MV-4-11 (cell line): ENCODE measurements at regions not wholly inside any gene's neighbourhood (a gene's known extent, or its start where the extent isn't known, plus 50 kb on each side); places are given as distances from the start of the nearest gene placed in this dataset.

ENCODE experiments used
- DNase-seq: peaks from one replicate; lab custom pipeline; 2025; lab: John Stamatoyannopoulos, UW

DNA sequence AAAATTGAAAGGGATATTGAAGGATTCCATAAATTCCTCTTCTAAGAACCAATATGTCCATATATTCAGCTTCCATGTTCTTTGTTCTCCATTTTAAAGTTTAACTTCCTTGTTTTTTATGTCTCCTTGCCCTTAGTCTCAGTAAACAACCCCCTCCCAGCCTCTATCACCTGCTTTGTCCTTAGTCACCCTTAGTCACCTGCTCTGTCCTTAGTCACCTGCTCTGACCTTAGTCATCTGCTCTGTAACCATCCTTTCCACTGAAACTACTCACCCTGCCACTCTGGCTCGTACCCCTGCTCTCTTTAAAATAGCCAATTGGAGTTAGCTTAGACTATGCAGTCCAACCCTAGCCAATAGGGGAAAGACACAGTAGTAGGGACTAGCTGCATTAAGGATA is 136.2 kb upstream of the TMEM106B start:
- no peak for DNase-seq

DNA sequence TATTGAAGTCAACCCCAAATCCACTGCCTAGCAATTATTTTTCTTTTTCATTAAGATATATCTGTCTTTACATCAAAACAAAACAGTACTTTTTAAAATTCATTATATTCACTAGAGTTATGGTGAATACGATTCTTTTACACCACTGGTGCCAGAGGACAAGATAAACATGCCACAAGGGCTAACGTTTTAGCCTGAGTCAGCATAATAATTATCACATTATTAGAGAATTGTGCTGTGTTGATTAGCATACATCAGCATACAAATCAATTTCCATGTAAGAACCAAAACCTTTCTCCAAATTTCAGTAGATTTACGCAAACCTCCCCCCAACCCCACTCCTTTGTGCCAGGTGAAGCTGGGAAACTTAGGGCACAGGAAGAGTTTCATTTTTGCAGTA is 131.1 kb upstream of the TMEM106B start:
- DNase-seq = no peak

DNA sequence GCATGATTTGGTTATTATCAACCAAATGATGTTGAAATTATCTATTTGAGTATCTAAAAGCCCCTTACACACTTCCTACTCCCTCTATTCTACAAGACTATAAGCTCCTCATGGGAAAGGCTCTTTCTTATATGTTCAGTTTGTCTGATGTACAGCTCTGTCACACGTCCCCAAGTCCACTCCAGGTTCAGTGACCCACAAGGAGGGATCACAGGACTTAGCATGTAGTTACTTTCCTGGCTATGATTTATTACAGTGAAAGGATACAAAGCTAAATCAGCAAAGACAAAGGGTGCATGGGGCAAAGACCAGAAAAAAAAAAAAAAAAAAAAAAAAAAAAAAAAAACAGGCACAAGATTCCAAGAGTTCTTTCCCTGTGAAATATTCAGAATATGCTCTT is 125.6 kb upstream of the TMEM106B start:
- DNase-seq = no peak

DNA sequence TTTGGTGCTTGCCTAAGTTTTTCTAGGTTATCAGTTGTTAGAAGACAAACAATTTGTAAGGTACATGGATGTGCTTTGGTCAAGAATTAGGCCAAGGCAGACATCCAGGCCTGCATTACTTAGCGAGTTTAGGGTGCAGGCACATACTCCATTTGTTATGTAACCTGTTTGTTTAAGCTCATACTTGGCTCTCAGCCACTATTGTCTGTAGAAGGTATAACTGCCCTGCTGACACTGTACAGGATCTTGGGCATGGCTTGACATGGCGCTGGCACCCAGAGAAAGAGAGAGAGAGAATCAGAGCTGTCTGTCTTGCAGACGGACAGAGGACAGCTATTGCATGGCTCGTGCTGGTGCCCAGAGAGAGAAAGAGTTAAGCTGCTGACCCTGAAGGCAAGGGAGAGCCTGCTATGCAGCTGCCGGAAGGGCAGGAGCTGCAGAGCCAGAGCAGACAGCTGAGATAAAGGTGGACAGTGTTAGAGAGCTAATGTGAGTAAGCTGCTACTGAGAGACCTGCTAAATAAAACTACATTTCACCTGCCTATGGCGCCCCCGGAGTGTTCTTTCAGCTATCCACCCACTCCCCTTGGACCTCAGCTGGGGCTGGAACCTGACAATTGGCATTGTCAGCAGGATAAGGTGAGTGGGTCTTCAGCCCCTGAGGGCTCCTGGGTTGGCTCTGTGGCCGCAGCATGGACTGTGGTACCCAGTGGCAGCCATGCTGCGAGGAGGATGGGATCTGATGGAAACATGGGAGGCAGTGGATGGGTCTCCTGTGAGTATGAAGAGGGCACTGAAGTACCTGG is 120.9 kb upstream of the TMEM106B start:
- no peak for DNase-seq

DNA sequence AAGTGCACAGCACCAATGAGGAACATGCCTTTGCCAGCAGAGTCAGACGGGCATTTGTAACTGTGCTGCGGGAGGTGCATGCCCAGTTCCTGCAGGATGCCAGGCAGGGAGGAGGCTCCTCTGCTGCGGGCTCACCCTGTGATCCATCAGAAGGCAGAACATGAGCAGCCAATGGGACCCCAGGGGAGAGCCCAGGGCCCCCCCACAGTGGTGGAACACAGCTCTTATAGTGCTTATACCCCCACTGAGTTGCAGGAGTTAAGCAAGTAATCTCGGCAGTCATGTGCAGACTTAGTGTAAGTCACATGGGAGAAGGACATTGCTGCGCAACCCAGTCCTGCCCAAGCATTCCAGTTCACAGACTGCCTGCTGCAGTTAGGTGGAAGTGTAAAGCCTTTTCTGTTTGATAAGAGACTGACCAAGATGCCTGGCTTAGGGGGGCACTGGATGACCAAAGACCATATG is 120.3 kb upstream of the TMEM106B start:
- no peak for DNase-seq

DNA sequence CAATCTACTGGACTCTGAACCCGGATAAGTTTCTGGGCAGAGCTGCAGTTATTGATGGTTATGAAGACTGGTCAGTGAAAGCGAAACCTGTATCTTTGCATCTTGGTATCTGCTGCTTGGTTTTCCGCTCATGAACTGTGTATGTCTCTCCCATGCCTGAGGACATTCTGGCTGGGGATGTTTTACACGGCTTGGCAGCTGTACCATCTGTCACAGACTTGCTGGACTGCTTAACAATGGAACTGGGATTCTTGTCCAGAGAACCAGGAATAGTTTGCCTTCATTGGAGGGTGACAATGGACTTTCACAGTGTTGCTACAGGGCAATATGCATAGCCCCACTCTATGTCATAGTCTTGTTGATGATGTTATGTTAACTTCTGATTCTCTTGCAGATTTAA is 119.9 kb upstream of the TMEM106B start:
- no peak for DNase-seq

DNA sequence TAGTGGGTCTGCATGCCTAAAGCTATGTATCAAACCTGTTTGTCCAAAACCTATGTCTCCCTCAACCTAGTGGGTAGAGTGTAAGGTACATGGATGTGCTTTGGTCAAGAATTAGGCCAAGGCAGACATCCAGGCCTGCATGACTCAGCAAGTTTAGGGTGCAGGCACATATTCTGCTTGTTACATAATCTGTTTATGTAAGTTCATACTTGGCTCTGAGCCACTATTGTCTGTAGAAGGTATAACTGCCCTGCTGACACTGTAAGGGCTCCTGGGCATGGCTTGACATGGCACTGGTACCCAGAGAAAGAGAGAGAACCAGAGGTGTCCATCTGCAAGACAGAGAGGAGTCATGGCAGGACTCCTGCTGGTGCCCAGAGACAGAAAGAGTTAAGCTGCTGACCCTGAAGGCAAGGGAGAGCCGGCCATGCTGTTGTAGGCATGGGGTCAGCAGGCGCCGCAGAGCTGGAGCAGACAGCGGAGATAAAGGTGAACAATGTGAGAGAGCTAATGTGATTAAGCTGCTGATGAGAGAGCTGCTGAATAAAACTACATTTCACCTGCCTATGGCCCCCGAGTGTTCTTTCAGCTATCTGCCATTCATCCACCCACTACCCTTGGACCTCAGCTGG is 118.5 kb upstream of the TMEM106B start:
- DNase-seq = no peak

DNA sequence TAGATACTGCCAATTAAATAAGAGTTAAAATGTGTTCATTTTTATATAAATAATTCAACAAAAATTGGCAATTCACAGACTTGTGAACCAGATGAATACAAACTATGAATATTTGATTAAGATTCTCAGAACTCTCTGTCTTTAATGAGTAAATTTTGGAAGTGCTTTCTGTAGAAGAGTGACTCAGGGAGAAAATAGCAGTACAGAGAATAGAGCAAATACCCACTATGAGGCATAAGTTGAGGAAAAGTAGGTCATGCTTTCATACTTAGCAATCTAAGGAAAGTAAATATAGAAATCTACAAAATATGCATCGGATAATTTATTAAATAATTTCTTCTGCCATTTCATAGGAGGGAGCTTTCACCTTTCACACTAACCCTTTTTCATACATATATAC is 117.7 kb upstream of the TMEM106B start:
- DNase-seq = no peak

DNA sequence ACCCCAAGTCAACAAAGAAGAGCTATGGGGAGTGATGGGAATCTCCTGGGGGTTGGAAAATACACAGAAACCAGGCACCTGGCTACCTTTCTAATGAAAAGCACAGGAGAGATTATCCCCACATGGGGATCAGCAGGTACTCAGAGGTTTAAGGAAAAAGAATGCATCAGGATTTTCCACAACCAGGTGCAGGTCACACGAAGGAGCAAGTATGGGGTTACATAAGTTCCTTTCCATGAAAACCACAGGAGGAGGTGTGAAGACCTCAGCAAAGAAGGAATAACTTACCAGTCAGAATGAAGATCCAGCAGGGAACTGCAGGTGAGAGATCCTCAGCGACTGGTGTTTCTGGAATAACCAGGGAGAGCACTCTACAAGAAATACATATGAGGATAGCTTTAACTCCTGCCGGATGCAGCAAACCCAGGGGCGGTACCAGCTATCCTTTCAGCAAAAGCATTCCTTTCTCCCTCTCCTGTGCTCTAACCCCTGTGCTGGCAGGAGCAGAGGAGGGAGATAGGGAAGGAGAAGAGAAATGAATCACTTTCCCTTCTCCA is 116.7 kb upstream of the TMEM106B start:
- DNase-seq = no peak

DNA sequence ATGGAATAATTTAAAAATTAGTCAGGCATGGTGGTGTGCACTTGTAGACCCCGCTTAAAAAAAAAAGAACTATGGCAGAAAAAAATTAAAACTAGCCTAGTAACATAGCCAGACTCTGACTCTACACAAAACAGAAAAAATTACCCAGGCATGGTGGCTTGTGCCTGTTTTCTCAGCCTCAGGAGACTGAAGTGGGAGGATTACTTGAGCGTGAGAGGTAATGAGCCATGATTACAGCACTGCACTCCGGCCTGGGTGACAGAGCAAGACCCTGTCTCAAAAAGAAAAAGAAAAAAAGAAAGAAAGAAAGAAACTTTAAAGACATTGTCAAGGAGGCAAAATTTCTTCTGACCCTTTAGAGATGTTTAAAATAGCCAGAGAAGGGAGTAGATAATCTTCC is 109.0 kb upstream of the TMEM106B start:
- no peak for DNase-seq

DNA sequence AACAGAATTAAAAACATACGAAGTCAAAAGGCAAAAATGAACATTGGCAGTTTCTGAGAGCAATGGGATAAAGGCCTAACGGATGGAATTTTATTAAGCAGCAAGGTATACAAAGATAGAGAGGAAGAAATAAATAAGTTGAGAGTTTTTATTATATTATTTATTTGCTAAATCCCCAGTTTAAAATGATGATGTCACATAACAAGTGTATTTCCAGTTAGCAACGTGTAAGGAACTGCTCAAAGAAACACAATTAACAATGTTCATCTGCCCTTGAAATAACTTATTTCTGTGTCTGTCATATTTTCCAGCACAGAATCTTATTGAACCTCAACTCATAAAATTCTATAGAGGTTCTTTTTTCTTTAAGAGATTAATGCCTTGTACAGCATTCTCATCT is 108.6 kb upstream of the TMEM106B start:
- no peak for DNase-seq

DNA sequence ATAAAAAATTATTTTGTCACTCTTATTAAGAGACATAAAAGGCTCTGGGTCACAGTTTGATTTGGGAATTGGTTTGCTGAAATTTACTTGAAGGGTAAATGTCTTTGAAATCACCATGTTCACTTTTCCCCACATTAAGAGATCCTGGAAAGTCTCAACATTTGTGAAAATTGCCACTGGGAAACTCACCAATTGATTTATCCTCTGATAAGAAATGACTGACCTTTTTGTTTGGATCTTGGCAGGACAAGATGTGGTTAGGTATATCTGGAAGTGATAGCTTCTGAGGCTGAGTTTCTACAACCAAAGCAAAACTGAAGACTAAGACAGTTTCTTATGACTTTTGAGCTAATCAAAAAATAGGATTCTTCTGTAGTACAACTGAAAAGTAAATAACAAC is 107.1 kb upstream of the TMEM106B start:
- no peak for DNase-seq

DNA sequence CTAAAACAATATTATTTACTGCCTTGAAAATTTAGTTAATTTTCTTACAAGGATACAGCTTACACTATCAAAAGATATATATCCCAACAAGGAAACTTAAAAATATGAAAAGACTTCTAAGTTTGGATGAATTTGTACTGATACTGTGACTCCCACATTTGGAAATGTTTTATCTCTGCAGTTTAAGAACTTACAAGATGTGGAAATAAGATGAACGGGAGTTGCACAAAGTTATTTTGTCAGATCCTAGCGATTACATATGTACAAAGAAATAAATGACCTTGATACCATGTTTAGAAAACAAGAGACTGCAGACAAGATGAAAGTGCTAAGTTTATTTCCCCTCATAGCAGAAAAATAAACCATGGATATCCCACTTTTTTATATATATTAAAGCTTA is 103.7 kb upstream of the TMEM106B start:
- no peak for DNase-seq

DNA sequence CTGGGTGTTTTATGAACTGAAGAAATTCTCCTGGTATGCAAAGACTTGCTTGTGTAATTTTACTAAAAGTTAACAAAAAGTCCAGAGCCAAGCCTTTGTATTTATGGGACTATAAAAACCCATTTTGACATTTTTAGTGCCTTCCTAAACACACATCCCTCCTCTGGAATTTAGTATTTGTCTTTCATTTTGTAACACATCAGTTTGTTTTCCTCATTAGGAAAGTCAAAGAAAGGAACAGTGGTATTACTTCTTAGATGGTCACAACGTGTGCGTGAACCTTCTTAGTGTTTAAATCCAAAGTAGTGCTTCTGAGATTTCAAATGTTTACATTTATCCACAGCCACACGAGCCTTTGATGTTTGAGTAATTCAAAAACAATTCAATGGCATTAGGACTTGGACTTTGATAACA is 103.2 kb upstream of the TMEM106B start:
- DNase-seq = no peak

DNA sequence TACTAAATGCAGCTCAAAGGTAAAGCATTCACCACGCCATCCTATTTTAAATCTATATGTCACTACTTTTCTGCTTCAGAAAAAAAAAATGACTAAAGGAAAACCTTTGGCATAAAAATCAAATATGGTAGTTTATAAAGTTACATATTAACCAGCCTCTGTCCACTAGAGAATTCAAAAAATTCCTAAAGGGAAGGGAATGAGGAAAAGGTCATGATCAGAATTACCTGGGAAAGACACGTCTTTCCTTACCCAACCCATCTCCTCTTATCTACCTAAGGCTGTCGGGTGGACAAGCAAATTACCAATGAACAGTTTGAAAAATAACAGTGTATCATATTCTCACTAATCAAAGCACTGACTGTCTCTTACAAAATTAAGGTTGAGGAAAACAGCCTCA is 100.7 kb upstream of the TMEM106B start:
- DNase-seq = no peak

DNA sequence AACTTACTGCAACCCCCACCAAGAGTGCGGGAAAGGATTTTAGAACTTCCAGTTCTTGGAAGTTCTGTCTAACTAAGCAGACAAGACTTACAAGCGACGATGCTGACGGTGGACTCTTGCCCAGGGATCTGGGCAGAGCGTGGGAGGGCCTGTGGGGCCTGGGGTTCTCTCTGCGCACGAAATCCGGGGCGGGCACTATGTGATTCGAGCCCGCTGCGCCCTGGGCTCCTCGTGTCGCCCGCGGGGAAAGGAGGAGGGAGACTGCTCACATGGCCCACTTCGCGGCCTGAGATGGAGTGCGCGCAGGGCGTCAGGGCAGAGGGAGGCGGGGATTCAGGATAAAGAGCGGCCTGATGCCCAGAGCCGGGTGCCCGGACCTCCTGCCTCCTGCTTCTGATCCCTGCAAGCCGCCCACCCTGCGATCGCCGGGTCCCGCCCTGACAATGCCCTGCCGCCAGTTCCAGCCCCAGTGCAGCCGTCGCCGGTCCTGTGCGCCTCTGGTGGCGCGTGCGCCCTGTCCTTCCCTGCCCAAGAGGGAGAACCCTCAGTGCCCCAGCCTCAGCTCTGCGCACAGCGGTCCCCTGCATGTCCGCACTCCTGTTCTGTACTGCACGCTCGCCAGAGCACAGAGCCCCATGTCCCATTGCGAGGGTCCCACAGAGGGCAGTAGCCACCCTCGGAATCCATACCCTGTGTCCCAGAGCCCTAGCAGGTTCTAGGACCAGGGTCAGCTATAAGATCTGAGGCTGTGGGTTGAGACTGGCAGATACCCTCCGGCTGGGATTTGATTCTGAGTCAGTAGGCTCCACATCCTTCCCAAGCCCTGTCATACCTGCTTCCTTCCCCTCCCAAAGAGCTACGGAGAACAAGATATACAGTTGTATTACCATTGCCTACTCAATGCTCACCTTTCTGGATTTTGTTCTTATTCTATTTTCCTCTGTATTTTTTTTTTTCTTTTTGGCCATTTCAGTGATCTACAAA is 99.4 kb upstream of the TMEM106B start:
- DNase-seq = no peak

DNA sequence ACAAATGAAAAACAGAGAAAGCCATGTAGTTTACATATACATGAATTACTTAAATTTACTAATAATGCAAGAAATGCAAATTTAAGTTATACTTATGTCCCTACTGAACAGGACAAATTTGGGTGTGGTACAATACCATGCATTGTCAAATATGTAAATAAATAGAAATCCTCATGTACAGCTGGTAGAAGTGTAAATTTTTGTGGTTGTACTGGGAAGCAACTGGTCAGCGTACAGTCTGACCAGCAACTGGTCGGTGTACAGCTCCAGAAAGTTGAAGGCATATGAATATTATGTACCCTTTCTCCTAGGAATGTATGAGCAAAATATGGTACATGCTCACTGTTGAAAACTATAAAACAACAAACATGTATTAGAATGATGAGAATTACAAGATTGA is 93.9 kb upstream of the TMEM106B start:
- DNase-seq = no peak

DNA sequence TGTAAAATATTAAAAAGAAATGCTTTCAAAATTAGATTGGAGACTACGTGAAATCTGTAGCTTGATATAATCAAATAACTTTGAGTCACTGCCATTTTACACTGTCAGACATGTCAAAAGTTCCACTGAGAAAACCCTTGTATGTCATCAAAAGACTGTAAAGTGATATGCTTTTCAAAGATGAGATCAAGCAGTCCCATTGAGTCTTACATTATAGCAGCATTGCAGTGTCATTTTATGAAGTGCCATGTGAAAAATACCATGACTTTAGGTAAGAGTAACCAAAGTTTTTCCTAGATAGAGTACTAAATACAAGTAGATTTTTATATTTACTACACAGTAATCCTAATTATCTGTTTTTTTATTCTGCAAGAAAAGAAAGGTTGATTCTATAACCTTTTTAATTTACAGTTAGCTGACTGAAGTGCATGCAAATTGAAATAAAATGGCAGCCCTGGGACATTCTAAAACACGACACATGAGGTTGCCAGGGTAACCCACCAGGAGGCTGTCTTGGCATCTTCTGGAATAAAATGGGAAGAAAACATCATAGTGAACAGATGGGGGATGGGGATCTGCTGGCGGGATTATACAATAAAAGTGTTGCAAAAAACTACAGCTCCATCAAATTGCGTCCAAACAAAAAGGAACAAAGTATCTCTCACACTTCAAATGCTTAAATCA is 91.3 kb upstream of the TMEM106B start:
- no peak for DNase-seq

DNA sequence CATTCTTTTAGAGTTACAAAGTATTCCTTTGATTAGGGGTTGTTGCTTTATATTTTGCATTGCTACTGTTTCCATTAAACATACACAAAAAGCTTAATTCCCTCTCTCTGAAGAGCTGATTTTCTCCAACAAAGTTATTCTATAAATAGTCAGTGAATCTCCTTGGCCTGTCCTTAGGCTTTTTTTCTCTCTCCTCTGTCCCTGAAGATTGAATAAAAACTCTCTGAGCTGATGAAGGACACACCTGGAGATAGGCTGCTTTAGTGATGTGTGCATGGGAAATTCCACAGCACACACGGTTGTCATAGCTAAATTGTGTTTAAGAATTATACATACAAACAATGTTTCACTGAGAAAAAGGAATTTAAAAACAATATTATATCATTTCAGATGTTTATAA is 90.5 kb upstream of the TMEM106B start:
- no peak for DNase-seq

DNA sequence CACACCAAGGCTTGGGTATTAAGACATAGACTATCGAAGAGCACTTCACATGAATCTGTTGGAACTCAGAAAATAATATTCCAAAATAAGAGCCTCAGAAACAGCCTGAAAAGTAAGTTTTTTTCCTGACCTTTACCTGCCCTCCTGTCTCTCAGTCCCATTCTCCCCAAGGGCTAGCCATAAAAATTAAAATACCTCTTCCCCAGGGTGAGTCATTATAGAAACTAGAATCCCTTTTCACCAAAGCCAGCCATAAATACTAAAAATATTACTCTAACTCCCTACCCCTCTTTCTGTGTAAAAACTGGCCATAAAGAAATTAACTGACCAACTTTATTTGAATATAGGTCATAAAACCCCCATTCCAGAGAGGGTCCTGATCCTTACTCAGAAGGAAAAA is 87.9 kb upstream of the TMEM106B start:
- no peak for DNase-seq

DNA sequence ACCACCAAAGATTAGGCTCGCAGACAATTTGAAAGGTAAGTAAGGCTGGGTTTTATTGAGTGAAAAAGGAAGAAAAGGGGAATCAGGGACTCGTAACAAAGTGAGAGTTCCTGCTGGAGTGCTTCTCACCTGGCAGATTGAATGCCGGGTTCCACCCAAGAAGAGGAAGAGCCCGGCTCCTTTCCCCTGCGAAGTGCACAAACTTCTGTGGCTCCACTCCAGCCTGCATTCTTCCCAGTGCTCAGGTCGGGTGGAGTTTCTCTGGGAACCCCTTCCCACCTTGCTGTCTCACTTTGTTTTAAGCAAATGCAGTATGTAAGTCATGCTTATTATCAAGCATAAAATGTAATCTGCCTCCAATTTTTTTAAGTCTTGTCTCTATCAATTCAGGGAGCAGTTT is 87.1 kb upstream of the TMEM106B start:
- no peak for DNase-seq

DNA sequence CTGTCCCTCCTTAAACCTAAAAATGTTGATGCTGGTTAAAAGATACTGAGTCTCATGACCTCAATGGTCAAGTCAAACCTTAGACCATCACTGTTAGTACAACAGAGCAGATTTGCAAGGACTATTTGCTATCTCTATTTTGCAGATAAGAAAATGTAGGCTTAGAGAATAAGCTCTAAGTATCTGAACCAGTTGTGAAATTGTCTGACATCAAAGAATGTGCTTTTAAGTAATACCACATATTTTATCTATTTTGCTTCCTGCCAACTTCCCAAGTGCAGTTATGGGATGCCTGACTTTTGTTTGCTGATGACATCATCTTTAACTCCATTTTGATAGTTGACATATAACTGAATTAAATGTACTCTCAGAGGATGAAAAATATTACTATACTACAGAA is 83.6 kb upstream of the TMEM106B start:
- DNase-seq = no peak
